ENCODE measurements at regions not wholly inside any gene's neighbourhood (a gene's known extent, or its start where the extent isn't known, plus 50 kb on each side); places are given as distances from the start of the nearest gene placed in this dataset.
"Not testable (repeated sequence)": the region's sequence is repeated elsewhere in the genome, so short reads cannot be mapped to it uniquely, and the experiment has no call there.

DNA sequence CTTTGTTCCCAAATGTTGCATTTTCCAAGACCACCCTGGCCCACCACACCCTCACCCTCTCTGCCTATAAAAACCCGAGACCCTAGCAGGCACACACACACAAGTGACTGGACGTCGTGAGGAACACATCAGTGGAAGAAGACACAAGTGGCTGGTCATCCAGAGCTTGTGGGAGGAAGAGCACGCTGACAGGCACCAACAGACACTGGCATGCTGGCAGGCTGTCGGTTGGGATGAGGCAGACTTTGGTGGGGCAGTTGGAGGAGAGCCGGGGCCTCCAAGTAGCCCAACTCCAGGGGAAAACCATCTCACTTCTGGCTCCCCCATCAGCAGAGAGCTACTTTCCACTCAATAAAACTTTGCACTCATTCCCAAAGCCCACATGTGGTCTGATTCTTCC, 225.5 kb upstream of the ZEB2 start:
- H3K9me3 ChIP-seq (ENCODE audit: control insufficient read depth, insufficient read depth, low read length), result peaks cover 6% of the 10 kb centered on the region
- H3K27ac ChIP-seq (ENCODE audit: low read depth, low read length), result no peak overlapping the region
- H3K4me1 ChIP-seq (ENCODE audit: control insufficient read depth, insufficient read depth, low read length), result no peaks in the 10 kb centered on the region
- no peak for DNase-seq (ENCODE audit: low read depth in 4 of 6, low spot score in 6 of 6)
- H3K36me3 ChIP-seq (ENCODE audit: control insufficient read depth, insufficient read depth, low read length), result no peaks in the 10 kb centered on the region
- no peak overlapping the region for H3K4me3 ChIP-seq (ENCODE audit: low read depth, low read length)
- 91% methylated on average over 5 of the region's 6 CpGs for WGBS (ENCODE audit: insufficient coverage)
- H3K27me3 ChIP-seq (ENCODE audit: control insufficient read depth, insufficient read depth, low read length), result no peaks in the 10 kb centered on the region

DNA sequence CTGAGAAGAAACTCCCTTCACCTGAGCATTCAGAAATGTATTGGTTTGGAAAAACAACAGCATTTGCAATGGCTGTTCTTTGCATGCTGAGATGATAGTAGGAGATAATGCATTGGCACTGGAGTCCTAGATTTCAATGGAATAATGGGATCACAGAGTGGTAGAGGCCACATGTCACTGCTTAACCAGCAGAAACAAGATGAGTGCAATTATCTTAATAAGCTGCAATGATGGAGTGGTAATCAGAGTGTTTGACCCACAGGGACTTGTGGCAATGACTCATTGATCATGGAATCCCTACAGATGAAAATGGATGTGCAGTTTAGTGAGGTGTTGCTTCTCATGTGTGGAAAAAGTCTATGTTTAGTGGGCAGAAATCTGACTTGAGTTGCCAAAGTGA, 218.8 kb upstream of the ZEB2 start:
- no peak for DNase-seq (ENCODE audit: low read depth in 4 of 6, low spot score in 6 of 6)
- H3K4me1 ChIP-seq (ENCODE audit: control insufficient read depth, insufficient read depth, low read length), result no peaks in the 10 kb centered on the region
- H3K4me3 ChIP-seq (ENCODE audit: low read depth, low read length), result no peak overlapping the region
- peaks cover 1% of the 10 kb centered on the region for H3K9me3 ChIP-seq (ENCODE audit: control insufficient read depth, insufficient read depth, low read length)
- no peaks in the 10 kb centered on the region for H3K27me3 ChIP-seq (ENCODE audit: control insufficient read depth, insufficient read depth, low read length)
- H3K36me3 ChIP-seq (ENCODE audit: control insufficient read depth, insufficient read depth, low read length), result no peaks in the 10 kb centered on the region
- no peak overlapping the region for H3K27ac ChIP-seq (ENCODE audit: low read depth, low read length)

DNA sequence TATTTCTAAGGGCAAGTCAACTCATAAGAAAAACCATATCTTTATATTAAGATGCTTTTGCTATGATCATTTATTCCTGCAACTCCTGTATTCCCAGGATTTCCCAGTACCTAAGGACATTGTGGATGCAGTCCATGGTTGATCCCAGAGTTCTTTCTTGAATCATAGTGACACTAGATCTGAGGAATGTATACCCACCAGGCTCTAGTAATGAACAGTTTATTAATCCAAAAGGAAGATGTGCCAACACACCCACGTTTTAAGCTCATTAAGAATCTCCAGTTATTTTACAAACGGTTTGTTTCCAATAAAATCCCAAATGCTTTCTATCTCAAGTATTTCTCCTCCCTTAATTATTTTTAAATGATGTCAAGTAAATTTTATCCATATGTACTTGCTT, 210.8 kb upstream of the ZEB2 start:
- H3K27ac ChIP-seq (ENCODE audit: low read depth, low read length), result no peak overlapping the region
- DNase-seq (ENCODE audit: low read depth in 4 of 6, low spot score in 6 of 6), result no peak
- H3K4me3 ChIP-seq (ENCODE audit: low read depth, low read length), result no peak overlapping the region
- WGBS (ENCODE audit: insufficient coverage), result no CpG with 5 or more reads among the region's 2 CpGs
- H3K9me3 ChIP-seq (ENCODE audit: control insufficient read depth, insufficient read depth, low read length), result no peaks in the 10 kb centered on the region
- no peaks in the 10 kb centered on the region for H3K27me3 ChIP-seq (ENCODE audit: control insufficient read depth, insufficient read depth, low read length)
- H3K36me3 ChIP-seq (ENCODE audit: control insufficient read depth, insufficient read depth, low read length), result no peaks in the 10 kb centered on the region
- no peaks in the 10 kb centered on the region for H3K4me1 ChIP-seq (ENCODE audit: control insufficient read depth, insufficient read depth, low read length)

DNA sequence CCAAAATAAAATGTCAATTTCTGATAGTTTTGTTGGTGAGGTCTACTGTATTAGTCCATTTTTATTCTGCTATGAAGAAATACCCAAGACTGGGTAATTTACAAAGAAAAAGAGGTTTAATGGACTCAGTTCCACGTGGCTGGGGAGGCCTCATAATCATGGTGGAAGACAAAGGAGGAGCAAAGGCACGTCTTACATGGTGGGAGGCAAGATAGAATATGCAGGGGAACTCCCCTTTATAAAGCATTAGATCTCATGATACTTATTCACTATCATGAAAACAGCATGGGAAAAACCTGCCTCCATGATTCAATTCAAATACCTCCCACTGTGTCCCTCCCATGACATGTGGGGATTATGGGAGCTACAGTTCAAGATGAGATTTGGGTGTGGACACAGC, 204.5 kb upstream of the ZEB2 start:
- WGBS (ENCODE audit: insufficient coverage), result 67% methylated on average over 1 of the region's 2 CpGs
- H3K4me1 ChIP-seq (ENCODE audit: control insufficient read depth, insufficient read depth, low read length); H3K27me3 ChIP-seq (ENCODE audit: control insufficient read depth, insufficient read depth, low read length); H3K9me3 ChIP-seq (ENCODE audit: control insufficient read depth, insufficient read depth, low read length); H3K36me3 ChIP-seq (ENCODE audit: control insufficient read depth, insufficient read depth, low read length); DNase-seq (ENCODE audit: low read depth in 4 of 6, low spot score in 6 of 6); H3K27ac ChIP-seq (ENCODE audit: low read depth, low read length); H3K4me3 ChIP-seq (ENCODE audit: low read depth, low read length): not testable (repeated sequence)

DNA sequence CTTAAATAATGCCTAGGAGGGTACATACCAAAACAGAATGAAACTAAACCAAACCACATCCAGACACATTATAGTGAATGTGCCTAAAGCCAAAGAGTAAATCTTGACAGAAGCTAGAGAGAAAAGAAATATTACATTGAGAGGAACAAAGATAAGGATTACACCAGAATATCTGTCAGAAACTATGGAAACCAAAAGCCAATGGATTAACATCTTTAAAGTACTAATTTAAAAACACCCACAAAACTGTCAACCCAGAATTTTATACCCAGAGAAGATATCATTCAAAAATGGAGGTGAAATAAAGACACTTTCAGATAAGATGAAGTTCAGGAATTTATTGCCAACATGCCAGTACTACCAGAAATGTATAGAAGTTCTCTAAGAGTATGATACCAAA, 198.5 kb upstream of the ZEB2 start:
- Histone ChIP-seq H3K36me3 (ENCODE audit: control insufficient read depth, insufficient read depth, low read length) (no peaks in the 10 kb centered on the region), H3K27ac (ENCODE audit: low read depth, low read length) (no peak overlapping the region), H3K9me3 (ENCODE audit: control insufficient read depth, insufficient read depth, low read length) (peaks cover 2% of the 10 kb centered on the region), H3K4me3 (ENCODE audit: low read depth, low read length) (no peak overlapping the region), H3K27me3 (ENCODE audit: control insufficient read depth, insufficient read depth, low read length) (no peaks in the 10 kb centered on the region), H3K4me1 (ENCODE audit: control insufficient read depth, insufficient read depth, low read length) (no peaks in the 10 kb centered on the region)
- DNase-seq (ENCODE audit: low read depth in 4 of 6, low spot score in 6 of 6), result no peak

DNA sequence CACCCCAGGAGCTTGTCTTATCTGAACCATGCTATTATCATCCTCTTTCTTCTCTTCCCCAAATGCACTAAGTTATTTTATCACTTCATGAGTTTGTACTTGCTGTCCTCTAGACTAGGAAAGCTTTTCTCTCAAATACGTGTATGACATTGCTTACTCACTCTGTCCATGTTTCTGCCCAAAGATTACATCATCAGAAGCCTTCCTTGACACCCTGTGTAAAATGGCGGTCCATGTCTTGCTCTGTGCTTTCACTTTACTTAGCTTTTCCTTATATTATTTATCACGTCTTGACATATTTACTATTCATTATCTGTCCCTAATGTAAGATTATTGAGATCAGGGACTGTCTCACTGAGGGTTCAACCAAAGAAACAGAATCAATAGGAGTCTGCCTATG, 196.1 kb upstream of the ZEB2 start:
- Histone ChIP-seq H3K27ac (ENCODE audit: low read depth, low read length) (no peak overlapping the region), H3K27me3 (ENCODE audit: control insufficient read depth, insufficient read depth, low read length) (no peaks in the 10 kb centered on the region), H3K4me1 (ENCODE audit: control insufficient read depth, insufficient read depth, low read length) (no peaks in the 10 kb centered on the region), H3K4me3 (ENCODE audit: low read depth, low read length) (no peak overlapping the region), H3K36me3 (ENCODE audit: control insufficient read depth, insufficient read depth, low read length) (no peaks in the 10 kb centered on the region), H3K9me3 (ENCODE audit: control insufficient read depth, insufficient read depth, low read length) (peaks cover 2% of the 10 kb centered on the region)
- WGBS (ENCODE audit: insufficient coverage), result 80% methylated on average over 1 of the region's 3 CpGs
- no peak for DNase-seq (ENCODE audit: low read depth in 4 of 6, low spot score in 6 of 6)

DNA sequence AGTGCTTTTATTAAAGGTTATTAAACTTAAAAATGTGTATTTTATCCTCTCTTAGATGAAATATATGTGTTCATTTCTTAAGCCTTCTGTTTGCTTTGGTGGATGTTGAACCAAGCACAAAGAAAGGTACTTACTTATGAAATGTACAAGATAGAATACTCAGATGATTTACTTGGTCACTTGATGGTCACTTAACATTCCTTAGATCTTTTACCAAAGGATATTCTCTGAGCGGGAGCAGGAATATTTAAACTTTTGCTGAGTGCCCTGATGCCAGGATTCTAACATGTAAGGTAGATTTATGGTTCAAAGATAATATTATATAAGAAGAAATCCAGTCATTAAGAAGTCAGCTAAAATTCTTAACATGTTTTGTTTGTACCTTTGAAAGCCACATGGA, 193.5 kb upstream of the ZEB2 start:
- WGBS (ENCODE audit: insufficient coverage), result no CpG with 5 or more reads among the region's 1 CpG
- Histone ChIP-seq H3K27me3 (ENCODE audit: control insufficient read depth, insufficient read depth, low read length) (no peaks in the 10 kb centered on the region), H3K4me1 (ENCODE audit: control insufficient read depth, insufficient read depth, low read length) (no peaks in the 10 kb centered on the region), H3K9me3 (ENCODE audit: control insufficient read depth, insufficient read depth, low read length) (peaks cover 2% of the 10 kb centered on the region), H3K27ac (ENCODE audit: low read depth, low read length) (peak overlapping the region; percentile 25), H3K36me3 (ENCODE audit: control insufficient read depth, insufficient read depth, low read length) (no peaks in the 10 kb centered on the region), H3K4me3 (ENCODE audit: low read depth, low read length) (no peak overlapping the region)
- DNase-seq (ENCODE audit: low read depth in 4 of 6, low spot score in 6 of 6), result no peak

DNA sequence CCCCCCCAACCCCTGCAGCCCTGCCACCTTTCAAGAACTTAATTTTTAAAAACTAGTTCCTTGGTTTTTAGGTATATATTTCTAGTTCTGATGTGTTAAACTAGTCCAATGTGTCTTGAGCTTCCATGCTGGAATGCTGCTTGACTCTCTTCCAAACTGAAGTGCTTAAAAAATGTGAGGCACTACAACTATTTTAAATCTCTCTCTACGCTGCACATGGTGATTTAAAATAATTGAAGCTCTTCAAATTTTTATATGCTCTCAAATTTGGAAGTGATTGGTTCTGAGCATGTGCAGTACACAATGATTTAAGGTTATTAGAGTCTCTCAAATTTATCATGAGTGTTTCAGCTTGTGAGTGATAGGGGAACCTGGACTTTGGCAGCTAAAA, 192.6 kb upstream of the ZEB2 start:
- peak in 1 of 6 donors; percentile 57 for DNase-seq (ENCODE audit: low read depth in 4 of 6, low spot score in 6 of 6)
- Histone ChIP-seq H3K36me3 (ENCODE audit: control insufficient read depth, insufficient read depth, low read length) (no peaks in the 10 kb centered on the region), H3K4me3 (ENCODE audit: low read depth, low read length) (no peak overlapping the region), H3K27me3 (ENCODE audit: control insufficient read depth, insufficient read depth, low read length) (no peaks in the 10 kb centered on the region), H3K4me1 (ENCODE audit: control insufficient read depth, insufficient read depth, low read length) (no peaks in the 10 kb centered on the region), H3K27ac (ENCODE audit: low read depth, low read length) (peak overlapping the region; percentile 63), H3K9me3 (ENCODE audit: control insufficient read depth, insufficient read depth, low read length) (peaks cover 2% of the 10 kb centered on the region)
- WGBS (ENCODE audit: insufficient coverage), result no CpG with 5 or more reads among the region's 1 CpG

DNA sequence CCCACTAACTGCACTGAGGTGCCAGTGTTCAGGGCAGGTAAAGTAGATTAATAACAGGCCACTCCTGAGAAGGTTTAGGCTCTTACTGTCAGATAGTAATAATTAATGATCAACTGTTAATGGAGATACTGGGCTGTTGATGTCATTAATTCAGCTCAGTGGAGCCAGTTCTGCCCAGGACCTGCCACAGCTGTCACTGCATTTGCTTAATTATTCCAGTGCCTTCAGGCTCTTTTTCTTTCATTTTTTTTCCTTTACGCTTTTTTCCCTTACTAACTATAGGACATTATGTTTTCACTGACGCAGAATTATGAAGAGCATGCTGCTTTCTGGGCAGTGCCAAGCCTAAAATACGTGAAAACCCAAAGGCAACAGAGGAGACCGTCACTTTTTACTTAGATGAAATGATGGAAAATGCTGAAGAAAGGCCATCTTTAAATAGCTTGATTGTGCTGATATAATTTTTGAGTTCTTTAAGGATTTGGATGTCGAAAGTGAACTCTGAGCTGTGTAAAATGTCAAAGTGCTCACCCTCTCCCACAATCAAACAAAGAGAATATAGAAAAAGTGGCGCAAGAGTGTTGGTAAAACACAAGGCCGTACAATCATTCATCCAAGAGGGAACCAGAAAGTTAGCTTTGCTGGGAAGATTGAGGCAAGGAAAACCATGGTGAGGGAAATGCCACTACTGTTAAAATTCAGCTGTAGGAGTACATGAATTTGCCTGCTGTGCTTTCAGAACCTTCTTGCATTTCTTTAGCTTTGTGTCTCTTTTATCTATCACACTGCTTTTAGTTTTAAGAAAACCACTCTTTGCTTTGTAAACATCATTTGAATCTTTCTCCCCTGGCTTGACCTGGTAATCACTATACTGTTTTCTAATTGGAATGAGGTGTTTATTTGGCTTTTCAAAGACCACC, 192.0 kb upstream of the ZEB2 start:
- peak overlapping the region; percentile 63 for H3K27ac ChIP-seq (ENCODE audit: low read depth, low read length)
- no peak overlapping the region for H3K4me3 ChIP-seq (ENCODE audit: low read depth, low read length)
- peaks cover 2% of the 10 kb centered on the region for H3K9me3 ChIP-seq (ENCODE audit: control insufficient read depth, insufficient read depth, low read length)
- DNase-seq (ENCODE audit: low read depth in 4 of 6, low spot score in 6 of 6), result peak in 2 of 6 donors; percentile 28 to 52
- 71% methylated on average over 3 of the region's 7 CpGs for WGBS (ENCODE audit: insufficient coverage)
- H3K4me1 ChIP-seq (ENCODE audit: control insufficient read depth, insufficient read depth, low read length), result no peaks in the 10 kb centered on the region
- H3K36me3 ChIP-seq (ENCODE audit: control insufficient read depth, insufficient read depth, low read length), result no peaks in the 10 kb centered on the region
- no peaks in the 10 kb centered on the region for H3K27me3 ChIP-seq (ENCODE audit: control insufficient read depth, insufficient read depth, low read length)

DNA sequence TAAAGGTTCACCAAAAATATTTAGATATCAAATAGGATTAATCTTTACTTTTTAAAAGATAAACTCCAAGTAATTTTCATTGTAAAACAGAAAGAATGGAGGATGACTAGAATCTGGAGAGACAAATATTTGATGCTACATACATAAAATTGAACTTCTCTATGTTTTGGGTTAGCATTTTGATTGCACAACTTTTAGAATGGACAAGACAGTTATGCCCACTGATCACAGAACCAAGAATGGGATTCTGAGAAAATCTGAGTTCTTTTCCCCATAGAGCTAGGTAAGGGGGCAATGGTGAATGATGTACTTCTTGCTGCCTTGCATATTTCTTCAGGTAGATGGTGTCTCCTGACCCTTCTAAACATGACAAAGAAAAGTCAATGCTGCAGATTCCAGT, 191.2 kb upstream of the ZEB2 start:
- H3K27me3 ChIP-seq (ENCODE audit: control insufficient read depth, insufficient read depth, low read length), result no peaks in the 10 kb centered on the region
- peaks cover 2% of the 10 kb centered on the region for H3K9me3 ChIP-seq (ENCODE audit: control insufficient read depth, insufficient read depth, low read length)
- H3K36me3 ChIP-seq (ENCODE audit: control insufficient read depth, insufficient read depth, low read length), result no peaks in the 10 kb centered on the region
- H3K4me1 ChIP-seq (ENCODE audit: control insufficient read depth, insufficient read depth, low read length), result no peaks in the 10 kb centered on the region
- H3K4me3 ChIP-seq (ENCODE audit: low read depth, low read length), result no peak overlapping the region
- peak overlapping the region; percentile 63 for H3K27ac ChIP-seq (ENCODE audit: low read depth, low read length)
- no peak for DNase-seq (ENCODE audit: low read depth in 4 of 6, low spot score in 6 of 6)
